PC-3 (cell line): ENCODE measurements at regions not wholly inside any gene's neighbourhood (a gene's known extent, or its start where the extent isn't known, plus 50 kb on each side); places are given as distances from the start of the nearest gene placed in this dataset.

ENCODE experiments used
- ATAC-seq: fragments of 200-7000 bp; cut with Tn5 transposase; 2 replicates; pipeline ENCODE4 v1.9.1; 2020; ENCODE audit warnings: mild to moderate bottlenecking, moderate library complexity
- BruUV-seq: library from RNA; stranded (reverse); fragments of 400-500 nt; replicated peaks from 2 replicates; lab custom pipeline; 2021; lab: Mats Ljungman, UMichigan
- CTCF ChIA-PET: fragments of 300-600 bp; sonication (Branson Sonifier 250); formaldehyde crosslinking; loops from one replicate; lab custom pipeline; 2022; ENCODE audit warnings: antibody characterized with exemption; lab: Charles Lee
- POLR2A ChIA-PET: fragments of 300-600 bp; sonication (Branson Sonifier 250); formaldehyde crosslinking; loops from one replicate; lab custom pipeline; 2022; ENCODE audit warnings: antibody characterized with exemption; ENCODE audit not compliant: unreplicated experiment; lab: Charles Lee
- DNase-seq: peaks from one replicate; pipeline ENCODE4 v3.0.0-alpha.2; 2015
- H2AFZ ChIP-seq: fragments of 300-600 bp; sonication (generic); 2 replicates; pipeline ENCODE4 v1.6.0; 2016; ENCODE audit warnings: antibody characterized with exemption, low read length
- H3F3A ChIP-seq: fragments of 300-600 bp; sonication (generic); one replicate; pipeline ENCODE4 v1.6.0; 2017; ENCODE audit warnings: antibody characterized with exemption, low read length, control low read depth, mild to moderate bottlenecking; ENCODE audit not compliant: unreplicated experiment
- H3K27ac ChIP-seq: fragments of 300-600 bp; sonication (generic); 2 replicates; pipeline ENCODE4 v1.5.1; 2016; ENCODE audit warnings: mild to moderate bottlenecking, low read length
- H3K27me3 ChIP-seq: fragments of 300-600 bp; sonication (generic); 2 replicates; pipeline ENCODE4 v1.6.1; 2016; ENCODE audit warnings: low read length, mixed read lengths
- H3K36me3 ChIP-seq: fragments of 300-600 bp; sonication (generic); 2 replicates; pipeline ENCODE4 v1.6.1; 2016; ENCODE audit warnings: low read depth, mixed run types, low read length, mixed read lengths
- H3K4me1 ChIP-seq: fragments of 300-600 bp; sonication (generic); 2 replicates; pipeline ENCODE4 v1.5.1; 2016; ENCODE audit warnings: low read length; ENCODE audit not compliant: insufficient read depth
- H3K4me2 ChIP-seq: fragments of 300-600 bp; sonication (generic); 2 replicates; pipeline ENCODE4 v1.6.0; 2016; ENCODE audit warnings: low read length
- H3K4me3 ChIP-seq: fragments of 300-600 bp; sonication (generic); 2 replicates; pipeline ENCODE4 v1.5.1; 2016; ENCODE audit warnings: mild to moderate bottlenecking, low read length, mixed read lengths
- H3K79me2 ChIP-seq: fragments of 300-600 bp; sonication (generic); 2 replicates; pipeline ENCODE4 v1.6.1; 2017; ENCODE audit warnings: low read length, mixed read lengths
- H3K9ac ChIP-seq: fragments of 300-600 bp; sonication (generic); 2 replicates; pipeline ENCODE4 v1.6.0; 2016; ENCODE audit warnings: mild to moderate bottlenecking, low read length
- H3K9me2 ChIP-seq: fragments of 300-600 bp; sonication (generic); replicated peaks from 2 replicates; pipeline ENCODE4 v1.6.1; 2016; ENCODE audit warnings: mixed run types, low read length, mixed read lengths
- H3K9me3 ChIP-seq: fragments of 300-600 bp; sonication (generic); 2 replicates; pipeline ENCODE4 v1.6.1; 2016; ENCODE audit warnings: low read length, mixed read lengths
- H4K20me1 ChIP-seq: fragments of 300-600 bp; sonication (generic); 2 replicates; pipeline ENCODE4 v1.6.1; 2016; ENCODE audit warnings: low read length, mixed read lengths
- EZH2 ChIP-seq: fragments of 300-600 bp; sonication (generic); IDR thresholded peaks from one replicate; pipeline ENCODE4 v1.6.1; 2017; ENCODE audit warnings: antibody characterized with exemption, mild to moderate bottlenecking, low read length; ENCODE audit not compliant: unreplicated experiment
- EZH2phosphoT487 ChIP-seq: fragments of 300-600 bp; sonication (generic); IDR thresholded peaks from 2 replicates; pipeline ENCODE4 v1.6.1; 2018; ENCODE audit warnings: mild to moderate bottlenecking, antibody characterized with exemption, low read length, borderline replicate concordance
- intact Hi-C: fragments of 100-400 bp; cut with micrococcal nuclease; formaldehyde crosslinking; loops from 2 replicates; pipeline ENCODE4 v1.9.0; 2023
- TF ChIP-seq, protein P1 (sequence below): fragments of 300-600 bp; sonication (generic); conservative IDR thresholded peaks from 2 replicates; pipeline ENCODE4 v1.5.1; 2017; ENCODE audit warnings: antibody characterized with exemption, low read depth, mild to moderate bottlenecking, low read length

DNA sequence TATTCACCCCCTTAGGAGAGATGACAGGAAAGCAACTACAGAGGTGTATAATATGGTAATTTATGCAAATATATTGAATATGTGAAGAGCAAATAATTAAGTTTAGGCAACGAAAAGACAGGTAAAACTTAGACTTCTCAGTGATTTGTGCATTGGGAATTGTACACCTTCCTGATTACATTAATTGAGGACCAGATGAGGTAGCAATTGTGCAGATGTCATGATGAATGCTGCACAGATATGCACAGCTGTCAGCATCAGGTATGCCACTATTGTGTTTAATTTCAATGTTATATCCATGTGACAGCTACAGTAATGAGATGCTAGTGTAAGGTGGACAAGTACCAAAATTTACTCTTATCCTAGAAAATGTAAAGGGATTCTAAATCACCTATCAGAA, 267.2 kb upstream of the FSIP2 start:
- ATAC-seq (no peak), DNase-seq (no peak)
- ChIA-PET POLR2A (no interaction called here), CTCF (no interaction called here)
- H3K4me2 ChIP-seq: no peak overlapping the region
- H3K9me3 ChIP-seq: no peaks in the 10 kb centered on the region
- H2AFZ ChIP-seq: no peak overlapping the region
- H3F3A ChIP-seq: no peaks in the 10 kb centered on the region
- no peaks in the 10 kb centered on the region for H3K36me3 ChIP-seq
- H3K9me2 ChIP-seq: no peaks in the 10 kb centered on the region
- BruUV-seq: no TSS peak
- H3K27me3 ChIP-seq: no peaks in the 10 kb centered on the region
- H3K27ac ChIP-seq: no peak overlapping the region
- no peaks in the 10 kb centered on the region for H3K4me1 ChIP-seq
- H3K9ac ChIP-seq: no peak overlapping the region
- no peaks in the 10 kb centered on the region for H3K79me2 ChIP-seq
- no peak overlapping the region for H3K4me3 ChIP-seq
- no peaks in the 10 kb centered on the region for H4K20me1 ChIP-seq
- TF ChIP-seq EZH2: no peak
- no peak for TF ChIP-seq EZH2phosphoT487
- TF ChIP-seq, protein P1, sequence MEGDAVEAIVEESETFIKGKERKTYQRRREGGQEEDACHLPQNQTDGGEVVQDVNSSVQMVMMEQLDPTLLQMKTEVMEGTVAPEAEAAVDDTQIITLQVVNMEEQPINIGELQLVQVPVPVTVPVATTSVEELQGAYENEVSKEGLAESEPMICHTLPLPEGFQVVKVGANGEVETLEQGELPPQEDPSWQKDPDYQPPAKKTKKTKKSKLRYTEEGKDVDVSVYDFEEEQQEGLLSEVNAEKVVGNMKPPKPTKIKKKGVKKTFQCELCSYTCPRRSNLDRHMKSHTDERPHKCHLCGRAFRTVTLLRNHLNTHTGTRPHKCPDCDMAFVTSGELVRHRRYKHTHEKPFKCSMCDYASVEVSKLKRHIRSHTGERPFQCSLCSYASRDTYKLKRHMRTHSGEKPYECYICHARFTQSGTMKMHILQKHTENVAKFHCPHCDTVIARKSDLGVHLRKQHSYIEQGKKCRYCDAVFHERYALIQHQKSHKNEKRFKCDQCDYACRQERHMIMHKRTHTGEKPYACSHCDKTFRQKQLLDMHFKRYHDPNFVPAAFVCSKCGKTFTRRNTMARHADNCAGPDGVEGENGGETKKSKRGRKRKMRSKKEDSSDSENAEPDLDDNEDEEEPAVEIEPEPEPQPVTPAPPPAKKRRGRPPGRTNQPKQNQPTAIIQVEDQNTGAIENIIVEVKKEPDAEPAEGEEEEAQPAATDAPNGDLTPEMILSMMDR: no peak
- intact Hi-C loops: no loop called here

DNA sequence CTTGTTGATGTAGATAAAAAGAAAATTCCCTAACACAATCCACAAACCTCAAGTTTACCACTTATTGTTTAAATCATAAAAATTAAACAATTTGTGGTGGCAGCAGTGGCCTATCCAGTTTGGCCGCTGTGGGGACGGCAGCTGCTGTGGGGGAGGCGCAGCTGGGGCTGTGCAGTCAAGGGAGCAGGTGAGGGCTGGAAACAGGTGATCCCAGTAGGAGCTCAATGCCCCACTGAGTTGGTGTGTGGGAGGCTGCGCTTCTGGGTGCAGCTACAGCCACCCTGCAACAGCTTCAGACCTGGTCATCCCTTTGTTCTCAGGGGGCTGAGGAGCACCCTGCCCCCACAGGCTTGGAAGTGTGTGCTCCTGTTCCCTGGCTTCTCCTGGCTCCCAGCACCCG, 266.0 kb upstream of the FSIP2 start:
- TF ChIP-seq EZH2phosphoT487 (no peak), EZH2 (no peak)
- TF ChIP-seq, protein P1: no peak
- H3K4me1 ChIP-seq: 0 out of 2 replicates have a peak, but pooled peaks cover 4% of the 10 kb centered on the region
- no peaks in the 10 kb centered on the region for H3K79me2 ChIP-seq
- ATAC-seq: no peak
- no peaks in the 10 kb centered on the region for H3K36me3 ChIP-seq
- H3K27ac ChIP-seq: no peak overlapping the region
- no peaks in the 10 kb centered on the region for H3K27me3 ChIP-seq
- intact Hi-C loops: no loop called here
- H3K9ac ChIP-seq: no peak overlapping the region
- H3K4me3 ChIP-seq: no peak overlapping the region
- no peaks in the 10 kb centered on the region for H4K20me1 ChIP-seq
- no peaks in the 10 kb centered on the region for H3F3A ChIP-seq
- BruUV-seq: no TSS peak
- ChIA-PET POLR2A (no interaction called here), CTCF (no interaction called here)
- H3K4me2 ChIP-seq: no peak overlapping the region
- no peak overlapping the region for H2AFZ ChIP-seq
- no peak for DNase-seq
- no peaks in the 10 kb centered on the region for H3K9me3 ChIP-seq
- no peaks in the 10 kb centered on the region for H3K9me2 ChIP-seq

DNA sequence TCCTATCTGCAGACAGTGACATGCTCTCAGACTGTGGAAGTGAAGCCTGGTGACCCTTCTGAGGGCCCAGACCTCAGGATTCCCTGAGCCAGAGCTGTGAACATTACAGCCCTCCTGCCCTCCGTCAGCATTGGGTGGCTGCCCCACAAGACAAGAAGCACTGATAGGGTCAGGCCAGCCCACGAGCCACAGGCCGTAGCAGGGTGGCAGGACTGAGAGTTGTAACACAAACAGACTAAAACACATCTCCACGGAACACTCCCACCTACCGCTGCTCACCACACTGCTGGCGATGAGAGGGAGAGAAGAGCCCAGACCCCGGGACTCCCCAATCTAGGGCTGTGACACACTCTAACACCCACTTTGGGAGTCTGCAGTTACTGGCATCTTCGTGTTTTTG, 264.8 kb upstream of the FSIP2 start:
- ATAC-seq (no peak), DNase-seq (no peak)
- BruUV-seq: no TSS peak
- Histone ChIP-seq H3K4me2 (no peak overlapping the region), H3K36me3 (no peaks in the 10 kb centered on the region), H4K20me1 (no peaks in the 10 kb centered on the region), H3K9ac (no peak overlapping the region), H3K27me3 (no peaks in the 10 kb centered on the region), H3K79me2 (no peaks in the 10 kb centered on the region), H3K4me1 (0 out of 2 replicates have a peak, but pooled peaks cover 4% of the 10 kb centered on the region), H2AFZ (no peak overlapping the region), H3K27ac (no peak overlapping the region), H3K9me3 (no peaks in the 10 kb centered on the region), H3F3A (no peaks in the 10 kb centered on the region), H3K4me3 (no peak overlapping the region), H3K9me2 (no peaks in the 10 kb centered on the region)
- intact Hi-C loops: no loop called here
- POLR2A ChIA-PET: no interaction called here
- CTCF ChIA-PET: no interaction called here
- TF ChIP-seq, protein P1: no peak
- TF ChIP-seq EZH2phosphoT487: no peak
- TF ChIP-seq EZH2: no peak
